VCaP (cell line): ENCODE measurements at regions not wholly inside any gene's neighbourhood (a gene's known extent, or its start where the extent isn't known, plus 50 kb on each side); places are given as distances from the start of the nearest gene placed in this dataset.
"Not testable (repeated sequence)": the region's sequence is repeated elsewhere in the genome, so short reads cannot be mapped to it uniquely, and the experiment has no call there.

ENCODE experiments used
- H3K27ac ChIP-seq: fragments of 450-650 bp; 2 replicates; pipeline ENCODE4 v1.5.1; 2017
- CTCF ChIP-seq: fragments of 450-650 bp; conservative IDR thresholded peaks from 2 replicates; pipeline ENCODE4 v1.5.1; 2017; ENCODE audit warnings: mild to moderate bottlenecking, moderate library complexity

GRCh38 chr10:6811153-6811552 lies 231.1 kb upstream of the PRKCQ start:
- no peak overlapping the region for H3K27ac ChIP-seq
- TF ChIP-seq CTCF = no peak

- no peak for TF ChIP-seq CTCF
- no peak overlapping the region for H3K27ac ChIP-seq
Measured at GRCh38 chr10:6803427-6803783, 223.3 kb upstream of the PRKCQ start.

- no peak overlapping the region for H3K27ac ChIP-seq
- TF ChIP-seq CTCF = no peak
Measured at GRCh38 chr10:6802759-6803426, 222.8 kb upstream of the PRKCQ start.

GRCh38 chr10:6796231-6796630 lies 216.2 kb upstream of the PRKCQ start:
- H3K27ac ChIP-seq = no peak overlapping the region
- no peak for TF ChIP-seq CTCF

GRCh38 chr10:6795541-6795940 lies 215.5 kb upstream of the PRKCQ start:
- H3K27ac ChIP-seq = no peak overlapping the region
- no peak for TF ChIP-seq CTCF

- H3K27ac ChIP-seq = not testable (repeated sequence)
Measured at GRCh38 chr10:6794841-6795240, 214.8 kb upstream of the PRKCQ start.

- no peak overlapping the region for H3K27ac ChIP-seq
- no peak for TF ChIP-seq CTCF
Measured at GRCh38 chr10:6794441-6794840, 214.4 kb upstream of the PRKCQ start.

- no peak overlapping the region for H3K27ac ChIP-seq
- TF ChIP-seq CTCF = no peak
Measured at GRCh38 chr10:6788731-6789130, 208.7 kb upstream of the PRKCQ start.
